IMR-90 (cell line): ENCODE measurements at regions not wholly inside any gene's neighbourhood (a gene's known extent, or its start where the extent isn't known, plus 50 kb on each side); places are given as distances from the start of the nearest gene placed in this dataset.

Source experiments
- CEBPB ChIP-seq: IDR thresholded peaks from 2 replicates; pipeline ENCODE4 v1.6.1; 2012; ENCODE audit warnings: low read depth, low read length, improper control_type of control experiment
- CTCF ChIP-seq: conservative IDR thresholded peaks from 2 replicates; pipeline ENCODE4 v1.5.1; 2012; ENCODE audit warnings: mild to moderate bottlenecking, low read depth, low read length, improper control_type of control experiment
- MAFK ChIP-seq: IDR thresholded peaks from 2 replicates; pipeline ENCODE4 v1.6.1; 2012; ENCODE audit warnings: low read depth, low read length, improper control_type of control experiment
- POLR2A ChIP-seq: IDR thresholded peaks from 2 replicates; pipeline ENCODE4 v1.6.1; 2012; ENCODE audit warnings: mild to moderate bottlenecking, low read depth, low read length
- USF2 ChIP-seq: fragments of 150-350 bp; IDR thresholded peaks from 2 replicates; pipeline ENCODE4 v1.6.1; 2017; ENCODE audit warnings: mild to moderate bottlenecking, antibody characterized with exemption, low read length, low read depth

- TF ChIP-seq CTCF (no peak), POLR2A (no peak), USF2 (no peak), CEBPB (no peak), MAFK (no peak)
Observed at GRCh38 chr2:8611700-8612099, 70.2 kb upstream of the ID2 start.
